Testis (tissue), 2 donors: ENCODE measurements at regions not wholly inside any gene's neighbourhood (a gene's known extent, or its start where the extent isn't known, plus 50 kb on each side); places are given as distances from the start of the nearest gene placed in this dataset.

Experiments used
- DNase-seq: peaks from one replicate; pipeline ENCODE4 v3.0.0-alpha.2; 2019
- H3K27ac ChIP-seq, 2 donors: fragments of 200-600 bp; sonication (generic); one replicate each; pipeline ENCODE4 v1.5.1; 2019
- H3K27me3 ChIP-seq: fragments of 200-600 bp; sonication (generic); one replicate; pipeline ENCODE4 v1.5.1; 2019
- H3K36me3 ChIP-seq: fragments of 200-600 bp; sonication (generic); one replicate; pipeline ENCODE4 v1.5.1; 2017; ENCODE audit warnings: low read depth; ENCODE audit errors: missing control alignments
- H3K4me1 ChIP-seq: fragments of 200-600 bp; sonication (generic); one replicate; pipeline ENCODE4 v1.5.1; 2019
- H3K4me3 ChIP-seq, 2 donors: fragments of 200-600 bp; sonication (generic); one replicate each; pipeline ENCODE4 v1.5.1; 2017 to 2019
- H3K9me3 ChIP-seq: fragments of 200-600 bp; sonication (generic); one replicate; pipeline ENCODE4 v1.5.1; 2017
- POLR2A ChIP-seq: fragments of 450-650 bp; IDR thresholded peaks from one replicate; pipeline ENCODE4 v1.6.1; 2017; ENCODE audit warnings: antibody characterized with exemption, mild to moderate bottlenecking, moderate library complexity
- WGBS, 2 donors: methylation state at CpG; one replicate each; pipeline ENCODE4 v1.1.5; 2018; 5-methylcytosine and 5-hydroxymethylcytosine counted together
- intact Hi-C: fragments of 100-400 bp; cut with DNase I; formaldehyde crosslinking; loops from one replicate; pipeline ENCODE4 v1.15.1; 2023; ENCODE audit warnings: low total_unique reads
- TF ChIP-seq, protein P1 (sequence below), 3 experiments: fragments of 450-650 bp in 2 of 3; fragments of 200-600 bp in 1 of 3; sonication (generic) in 1 of 3; IDR thresholded peaks; one replicate each; pipeline ENCODE4 v1.5.1; 2016 to 2019; ENCODE audit warnings: antibody characterized with exemption in 3 of 3, mild to moderate bottlenecking in 2 of 3, moderate library complexity in 1 of 3

DNA sequence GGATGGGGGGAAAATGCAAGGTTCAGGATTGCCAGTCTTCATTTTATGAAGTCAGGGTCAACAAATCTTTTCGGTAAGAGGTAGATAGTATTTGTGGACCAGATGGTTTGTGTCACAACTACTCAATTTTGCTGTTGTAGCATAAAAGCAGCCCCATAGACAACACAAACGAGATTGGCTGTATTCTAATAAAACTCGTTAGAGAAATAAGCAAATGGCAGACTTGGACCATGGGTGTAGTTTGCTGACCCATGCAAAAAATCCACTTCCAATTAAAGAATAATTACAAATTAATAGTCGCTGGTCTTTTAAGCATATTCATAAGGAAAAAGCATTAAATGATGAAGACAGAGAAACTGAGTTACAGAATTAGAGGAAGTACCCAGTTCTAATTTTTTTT, 247.1 kb downstream of the CRPPA start:
- Histone ChIP-seq H3K4me3 (no peak overlapping the region), H3K27me3 (no peaks in the 10 kb centered on the region), H3K9me3 (no peaks in the 10 kb centered on the region), H3K4me1 (no peaks in the 10 kb centered on the region), H3K36me3 (no peaks in the 10 kb centered on the region), H3K27ac (no peak overlapping the region)
- DNase-seq, result no peak
- 79 to 83% methylated on average over 3 to 4 of the region's 4 CpGs for WGBS, 2 donors
- no peak for TF ChIP-seq POLR2A
- TF ChIP-seq, protein P1, sequence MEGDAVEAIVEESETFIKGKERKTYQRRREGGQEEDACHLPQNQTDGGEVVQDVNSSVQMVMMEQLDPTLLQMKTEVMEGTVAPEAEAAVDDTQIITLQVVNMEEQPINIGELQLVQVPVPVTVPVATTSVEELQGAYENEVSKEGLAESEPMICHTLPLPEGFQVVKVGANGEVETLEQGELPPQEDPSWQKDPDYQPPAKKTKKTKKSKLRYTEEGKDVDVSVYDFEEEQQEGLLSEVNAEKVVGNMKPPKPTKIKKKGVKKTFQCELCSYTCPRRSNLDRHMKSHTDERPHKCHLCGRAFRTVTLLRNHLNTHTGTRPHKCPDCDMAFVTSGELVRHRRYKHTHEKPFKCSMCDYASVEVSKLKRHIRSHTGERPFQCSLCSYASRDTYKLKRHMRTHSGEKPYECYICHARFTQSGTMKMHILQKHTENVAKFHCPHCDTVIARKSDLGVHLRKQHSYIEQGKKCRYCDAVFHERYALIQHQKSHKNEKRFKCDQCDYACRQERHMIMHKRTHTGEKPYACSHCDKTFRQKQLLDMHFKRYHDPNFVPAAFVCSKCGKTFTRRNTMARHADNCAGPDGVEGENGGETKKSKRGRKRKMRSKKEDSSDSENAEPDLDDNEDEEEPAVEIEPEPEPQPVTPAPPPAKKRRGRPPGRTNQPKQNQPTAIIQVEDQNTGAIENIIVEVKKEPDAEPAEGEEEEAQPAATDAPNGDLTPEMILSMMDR (IDR thresholded peaks at IDR 0.05), result no peak
- intact Hi-C loops, result no loop called here

DNA sequence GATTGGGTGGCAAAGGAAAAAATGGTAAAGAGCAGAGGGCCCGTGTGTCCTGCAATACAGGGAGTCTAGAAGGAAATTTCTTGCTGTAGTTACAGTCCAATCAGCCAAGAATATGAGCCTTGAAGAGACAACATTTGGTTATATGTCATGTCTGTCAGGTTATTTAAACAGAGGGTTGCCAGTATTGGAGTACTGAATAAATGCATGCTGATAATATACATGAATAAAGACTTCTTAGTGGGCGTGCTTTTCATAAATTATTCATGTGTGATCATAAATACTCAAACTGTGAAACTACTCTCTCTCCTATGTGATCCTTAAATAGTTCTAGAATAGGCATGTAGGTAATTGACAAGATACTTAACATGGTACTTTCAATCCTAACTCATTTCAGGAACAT, 249.0 kb downstream of the CRPPA start:
- no peaks in the 10 kb centered on the region for H3K9me3 ChIP-seq
- H3K4me3 ChIP-seq, result no peak overlapping the region
- 91% methylated on average over 2 of the region's 2 CpGs for WGBS, 2 donors
- H3K4me1 ChIP-seq, result no peaks in the 10 kb centered on the region
- intact Hi-C loops, result no loop called here
- H3K27ac ChIP-seq, result no peak overlapping the region
- no peaks in the 10 kb centered on the region for H3K27me3 ChIP-seq
- no peak for DNase-seq
- H3K36me3 ChIP-seq, result no peaks in the 10 kb centered on the region
- TF ChIP-seq, protein P1 (IDR thresholded peaks at IDR 0.05), result no peak
- TF ChIP-seq POLR2A, result no peak

- intact Hi-C loops, result no loop called here
- no peak for DNase-seq
- no peaks in the 10 kb centered on the region for H3K36me3 ChIP-seq
- no peaks in the 10 kb centered on the region for H3K27me3 ChIP-seq
- no peak for TF ChIP-seq POLR2A
- TF ChIP-seq, protein P1 (IDR thresholded peaks at IDR 0.05), result no peak
- 50 to 60% methylated on average over 3 of the region's 3 CpGs for WGBS, 2 donors
- no peak overlapping the region for H3K27ac ChIP-seq
- H3K4me3 ChIP-seq, result no peak overlapping the region
- H3K4me1 ChIP-seq, result no peaks in the 10 kb centered on the region
- H3K9me3 ChIP-seq, result no peaks in the 10 kb centered on the region
Observed at GRCh38 chr7:16171928-16172327, 249.4 kb downstream of the CRPPA start.

- no peak overlapping the region for H3K4me3 ChIP-seq
- H3K4me1 ChIP-seq, result no peaks in the 10 kb centered on the region
- DNase-seq, result no peak
- 96 to 98% methylated on average over 10 to 18 of the region's 18 CpGs for WGBS, 2 donors
- H3K9me3 ChIP-seq, result no peaks in the 10 kb centered on the region
- no peaks in the 10 kb centered on the region for H3K36me3 ChIP-seq
- H3K27ac ChIP-seq, result no peak overlapping the region
- H3K27me3 ChIP-seq, result no peaks in the 10 kb centered on the region
- intact Hi-C loops, result no loop called here
- TF ChIP-seq, protein P1 (IDR thresholded peaks at IDR 0.05), result no peak
- TF ChIP-seq POLR2A, result no peak
Observed at GRCh38 chr7:16170671-16171070, 250.7 kb downstream of the CRPPA start.

DNA sequence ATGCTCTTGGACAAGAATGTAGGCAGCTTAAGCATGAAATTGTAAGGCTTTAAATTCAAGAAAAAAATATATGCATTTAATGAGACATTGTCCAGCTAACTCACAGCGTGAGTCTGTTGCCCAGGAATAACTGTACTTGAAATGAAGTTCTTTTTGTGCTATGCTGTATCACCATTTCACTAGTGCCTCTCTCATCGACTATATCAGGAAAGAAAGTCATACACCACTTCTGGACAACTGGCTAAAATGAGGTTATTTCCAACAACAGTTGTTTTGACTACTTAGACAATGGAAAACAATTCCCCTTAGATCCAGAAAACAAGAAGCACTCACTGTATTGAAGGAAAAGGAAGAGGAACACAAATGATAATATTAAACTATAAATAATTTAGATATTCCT, 251.8 kb downstream of the CRPPA start:
- Histone ChIP-seq H3K9me3 (no peaks in the 10 kb centered on the region), H3K36me3 (no peaks in the 10 kb centered on the region), H3K27me3 (no peaks in the 10 kb centered on the region), H3K4me3 (no peak overlapping the region), H3K27ac (no peak overlapping the region), H3K4me1 (no peaks in the 10 kb centered on the region)
- intact Hi-C loops, result no loop called here
- WGBS, 2 donors, result 71 to 82% methylated on average over 2 of the region's 2 CpGs
- DNase-seq, result no peak
- no peak for TF ChIP-seq POLR2A
- TF ChIP-seq, protein P1 (IDR thresholded peaks at IDR 0.05), result no peak
